Mucosa of rectum (tissue), 2 donors: ENCODE measurements at regions not wholly inside any gene's neighbourhood (a gene's known extent, or its start where the extent isn't known, plus 50 kb on each side); places are given as distances from the start of the nearest gene placed in this dataset.

Experiments used
- H3K27ac ChIP-seq, 2 donors: one replicate each; pipeline ENCODE4 v1.7.0; 2013; ENCODE audit warnings: inconsistent platforms in 2 of 2, low read depth in 2 of 2, low read length in 2 of 2
- H3K27me3 ChIP-seq, 2 donors: one replicate each; pipeline ENCODE4 v1.7.0; 2013; ENCODE audit warnings: low read length in 2 of 2; ENCODE audit not compliant: control insufficient read depth in 2 of 2, insufficient read depth in 2 of 2
- H3K36me3 ChIP-seq, 2 donors: one replicate each; pipeline ENCODE4 v1.7.0; 2013; ENCODE audit warnings: low read length in 2 of 2; ENCODE audit not compliant: control insufficient read depth in 2 of 2, insufficient read depth in 2 of 2
- H3K4me1 ChIP-seq, 2 donors: one replicate each; pipeline ENCODE4 v1.7.0; 2013; ENCODE audit warnings: low read length in 2 of 2, mild to moderate bottlenecking in 1 of 2; ENCODE audit not compliant: control insufficient read depth in 2 of 2, insufficient read depth in 2 of 2
- H3K4me3 ChIP-seq, 2 donors: one replicate each; pipeline ENCODE4 v1.7.0; 2013; ENCODE audit warnings: low read length in 2 of 2
- H3K9ac ChIP-seq, 2 donors: one replicate each; pipeline ENCODE4 v1.7.0; 2013; ENCODE audit warnings: low read length in 2 of 2, low read depth in 1 of 2, mild to moderate bottlenecking in 1 of 2
- H3K9me3 ChIP-seq, 2 donors: one replicate each; pipeline ENCODE4 v1.7.0; 2013; ENCODE audit warnings: low read length in 2 of 2; ENCODE audit not compliant: control insufficient read depth in 2 of 2
- donor health status: healthy.
- donor health status: Normal muscosa, but diverticular disease.

DNA sequence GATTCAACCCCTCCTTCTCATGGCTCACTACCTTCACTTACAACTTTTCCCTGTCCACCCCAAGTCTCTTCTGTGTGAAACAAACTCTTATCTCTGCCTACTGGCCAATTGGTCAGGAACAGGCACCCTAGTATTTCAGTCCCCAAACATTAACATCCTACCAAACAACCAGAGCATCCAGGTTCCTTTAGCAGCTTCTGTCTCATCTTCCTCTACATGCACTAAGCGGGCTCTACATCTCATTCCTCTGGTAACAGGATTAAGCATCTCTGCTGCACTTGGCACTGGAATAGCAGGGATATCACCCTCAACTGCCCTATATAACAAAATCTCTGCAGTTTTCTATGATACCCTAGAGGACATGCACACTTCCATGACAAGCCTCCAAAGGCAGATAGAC, 116.2 kb downstream of the JRKL start:
- Histone ChIP-seq H3K36me3 (no peaks in the 10 kb centered on the region), H3K9ac (no peak overlapping the region), H3K4me1 (no peaks in the 10 kb centered on the region), H3K4me3 (no peak overlapping the region), H3K27me3 (no peaks in the 10 kb centered on the region), H3K27ac (no peak overlapping the region), H3K9me3 (no peaks in the 10 kb centered on the region)

DNA sequence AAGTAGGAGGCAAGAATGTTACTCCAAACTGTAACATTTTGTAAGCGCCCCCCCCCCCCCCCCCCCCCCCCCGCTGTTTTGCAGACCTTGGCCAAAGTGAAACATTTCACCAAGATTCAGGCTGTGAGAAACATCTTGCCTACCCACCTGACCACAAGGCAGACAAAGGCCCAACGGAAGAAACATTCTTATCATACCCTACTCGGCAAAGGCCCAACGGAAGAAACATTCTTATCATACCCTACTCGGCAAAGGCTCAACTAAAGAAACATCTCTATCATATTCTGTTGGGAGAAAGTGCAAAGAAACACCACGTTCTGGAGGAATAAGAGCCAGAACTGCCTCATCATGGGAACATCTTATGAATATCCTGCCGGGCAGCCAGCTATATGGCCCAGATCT, 117.1 kb downstream of the JRKL start:
- H3K27ac ChIP-seq, result no peak overlapping the region
- no peaks in the 10 kb centered on the region for H3K36me3 ChIP-seq
- no peaks in the 10 kb centered on the region for H3K27me3 ChIP-seq
- no peak overlapping the region for H3K9ac ChIP-seq
- H3K4me3 ChIP-seq, result no peak overlapping the region
- no peaks in the 10 kb centered on the region for H3K4me1 ChIP-seq
- no peaks in the 10 kb centered on the region for H3K9me3 ChIP-seq

DNA sequence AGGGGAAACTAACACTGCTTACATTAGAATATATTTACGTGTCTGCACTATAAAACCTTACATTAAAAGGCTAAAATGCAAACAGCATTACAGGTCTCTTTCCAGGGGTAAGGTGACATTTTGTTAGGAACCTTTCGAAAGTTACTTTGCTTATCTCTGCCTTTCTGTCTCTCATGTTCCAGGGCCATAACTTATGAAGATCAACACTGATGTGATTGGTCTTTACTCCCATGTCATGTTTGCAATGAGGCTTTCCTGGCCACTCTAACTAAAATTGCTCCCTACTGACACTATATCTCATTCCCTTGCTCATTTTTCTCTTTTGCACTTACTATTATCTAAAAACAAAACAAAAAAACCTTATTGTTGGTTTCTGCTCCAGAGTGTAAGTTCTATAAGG, 119.0 kb downstream of the JRKL start:
- no peaks in the 10 kb centered on the region for H3K4me1 ChIP-seq
- H3K9ac ChIP-seq, result no peak overlapping the region
- H3K9me3 ChIP-seq, result no peaks in the 10 kb centered on the region
- H3K27me3 ChIP-seq, result no peaks in the 10 kb centered on the region
- H3K4me3 ChIP-seq, result no peak overlapping the region
- no peaks in the 10 kb centered on the region for H3K36me3 ChIP-seq
- no peak overlapping the region for H3K27ac ChIP-seq

DNA sequence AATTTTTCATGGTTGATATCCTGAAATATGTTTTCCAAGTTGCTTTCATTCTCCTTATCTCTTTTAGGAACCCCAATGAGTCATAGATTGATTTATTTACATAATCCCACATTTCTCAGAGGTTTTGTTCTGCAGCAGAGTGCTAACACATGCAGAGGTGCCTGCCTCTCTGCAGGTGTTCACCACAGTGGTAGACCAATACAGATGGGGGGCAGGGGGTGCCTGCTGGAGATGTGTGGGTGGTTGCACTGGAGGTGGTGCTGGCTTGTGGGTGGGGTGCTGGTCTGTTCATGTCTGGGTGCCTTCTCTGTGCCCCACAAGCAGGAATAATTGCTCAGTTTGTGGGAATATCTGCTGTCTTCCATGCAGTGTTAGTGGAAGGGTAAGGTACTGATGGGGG, 131.1 kb downstream of the JRKL start:
- no peak overlapping the region for H3K4me3 ChIP-seq
- no peak overlapping the region for H3K9ac ChIP-seq
- no peaks in the 10 kb centered on the region for H3K4me1 ChIP-seq
- no peak overlapping the region for H3K27ac ChIP-seq
- no peaks in the 10 kb centered on the region for H3K36me3 ChIP-seq
- H3K27me3 ChIP-seq, result no peaks in the 10 kb centered on the region
- H3K9me3 ChIP-seq, result no peaks in the 10 kb centered on the region

DNA sequence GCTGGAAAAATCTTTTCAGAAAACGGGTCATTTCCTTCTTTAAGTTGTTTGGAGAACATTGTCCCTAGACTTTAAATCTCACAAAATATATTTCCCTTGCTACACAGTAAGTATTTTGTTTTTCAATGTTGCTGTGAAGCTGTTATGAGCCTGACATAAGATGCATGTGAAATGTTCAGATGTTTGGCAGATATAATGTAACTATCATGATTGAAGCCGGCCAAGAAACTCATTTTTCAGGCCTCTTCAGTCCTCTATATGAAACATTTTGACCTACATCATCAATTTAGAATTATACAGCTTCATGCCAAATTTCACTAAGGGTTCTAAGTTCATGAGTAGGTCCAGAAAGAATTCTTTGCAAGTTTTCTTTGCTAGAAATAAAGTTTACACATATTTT, 133.8 kb downstream of the JRKL start:
- no peak overlapping the region for H3K9ac ChIP-seq
- no peak overlapping the region for H3K27ac ChIP-seq
- no peaks in the 10 kb centered on the region for H3K27me3 ChIP-seq
- no peaks in the 10 kb centered on the region for H3K9me3 ChIP-seq
- no peaks in the 10 kb centered on the region for H3K4me1 ChIP-seq
- H3K36me3 ChIP-seq, result no peaks in the 10 kb centered on the region
- H3K4me3 ChIP-seq, result no peak overlapping the region

DNA sequence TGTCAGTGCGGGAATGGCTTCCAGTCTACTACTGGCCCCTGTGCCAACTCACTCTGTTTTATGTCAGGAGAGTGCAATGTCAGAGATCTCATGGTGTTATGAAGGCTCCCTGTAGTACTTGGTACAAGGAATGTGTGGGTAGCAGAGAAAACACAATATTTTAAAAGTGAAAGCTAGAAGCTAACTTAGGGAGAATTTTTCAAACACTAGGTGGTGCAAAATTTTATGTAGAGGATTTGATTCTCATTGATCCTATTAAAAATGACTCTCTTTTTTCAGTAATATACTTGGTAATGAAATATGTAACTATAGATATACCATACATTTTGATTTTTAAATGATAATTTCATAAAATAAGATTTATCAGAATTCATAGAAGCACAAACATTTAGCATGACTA, 134.7 kb downstream of the JRKL start:
- Histone ChIP-seq H3K4me3 (no peak overlapping the region), H3K27me3 (no peaks in the 10 kb centered on the region), H3K27ac (no peak overlapping the region), H3K4me1 (no peaks in the 10 kb centered on the region), H3K9ac (no peak overlapping the region), H3K9me3 (no peaks in the 10 kb centered on the region), H3K36me3 (no peaks in the 10 kb centered on the region)

DNA sequence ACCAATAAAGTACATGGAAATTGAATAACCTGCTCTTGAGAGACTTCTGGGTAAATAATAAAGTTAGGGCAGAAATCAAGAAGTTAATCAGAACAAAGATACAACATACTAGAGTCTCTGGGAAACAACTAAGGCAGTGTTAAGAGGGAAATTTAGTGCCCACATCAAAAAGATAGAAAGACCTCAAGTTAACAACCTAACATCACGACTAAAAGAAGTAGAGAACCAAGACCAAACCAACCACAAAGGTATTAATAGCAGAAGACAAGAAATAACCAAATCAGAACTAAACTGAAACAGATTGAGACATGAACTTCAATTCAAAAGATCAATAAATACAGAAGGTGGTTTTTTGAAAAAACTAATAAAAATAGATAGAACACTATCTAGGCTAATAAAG, 140.7 kb downstream of the JRKL start:
- no peak overlapping the region for H3K27ac ChIP-seq
- H3K4me1 ChIP-seq, result no peaks in the 10 kb centered on the region
- H3K9me3 ChIP-seq, result no peaks in the 10 kb centered on the region
- H3K36me3 ChIP-seq, result no peaks in the 10 kb centered on the region
- H3K9ac ChIP-seq, result no peak overlapping the region
- no peak overlapping the region for H3K4me3 ChIP-seq
- H3K27me3 ChIP-seq, result no peaks in the 10 kb centered on the region

DNA sequence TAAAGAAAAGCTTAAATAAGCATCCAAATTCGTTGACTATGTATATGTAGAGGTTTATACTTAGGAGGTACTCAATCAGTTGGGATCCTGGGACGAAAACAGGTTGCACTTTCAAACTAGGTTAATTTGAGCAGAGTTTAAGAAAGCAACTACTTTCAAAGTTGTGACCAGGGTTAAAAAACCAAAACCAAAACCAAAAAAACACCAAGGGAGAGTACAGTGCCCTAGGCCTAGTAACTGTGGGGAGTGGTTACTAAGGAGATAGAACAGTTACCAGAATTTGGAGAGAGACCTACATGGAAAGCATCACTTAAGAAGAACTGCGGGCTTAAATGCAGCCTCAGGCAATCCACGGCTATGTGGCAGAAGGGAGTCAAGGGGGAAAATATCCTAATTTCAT, 148.3 kb downstream of the JRKL start:
- Histone ChIP-seq H3K9ac (no peak overlapping the region), H3K27ac (no peak overlapping the region), H3K36me3 (no peaks in the 10 kb centered on the region), H3K4me3 (no peak overlapping the region), H3K9me3 (no peaks in the 10 kb centered on the region), H3K4me1 (no peaks in the 10 kb centered on the region), H3K27me3 (no peaks in the 10 kb centered on the region)

DNA sequence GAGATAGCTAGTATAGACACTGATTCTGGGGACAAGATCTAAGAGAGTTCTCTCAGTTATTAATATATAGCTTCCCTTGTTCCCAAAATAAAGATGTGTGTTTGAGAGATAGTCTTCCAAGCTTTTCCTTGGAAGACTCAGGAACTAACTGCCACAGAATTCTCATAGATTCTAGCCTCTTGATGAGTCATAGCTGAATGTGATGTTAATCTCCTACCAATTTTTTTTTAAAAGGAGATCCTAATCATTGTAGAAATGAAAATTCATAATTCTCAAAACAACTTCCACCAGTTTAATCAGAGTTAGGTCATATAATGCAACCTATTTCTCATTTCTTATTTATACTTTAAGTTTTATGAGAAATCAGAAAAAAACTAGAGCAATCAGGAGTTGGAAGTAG, 148.8 kb downstream of the JRKL start:
- Histone ChIP-seq H3K4me3 (no peak overlapping the region), H3K4me1 (no peaks in the 10 kb centered on the region), H3K27ac (no peak overlapping the region), H3K9ac (no peak overlapping the region), H3K9me3 (no peaks in the 10 kb centered on the region), H3K36me3 (no peaks in the 10 kb centered on the region), H3K27me3 (no peaks in the 10 kb centered on the region)

DNA sequence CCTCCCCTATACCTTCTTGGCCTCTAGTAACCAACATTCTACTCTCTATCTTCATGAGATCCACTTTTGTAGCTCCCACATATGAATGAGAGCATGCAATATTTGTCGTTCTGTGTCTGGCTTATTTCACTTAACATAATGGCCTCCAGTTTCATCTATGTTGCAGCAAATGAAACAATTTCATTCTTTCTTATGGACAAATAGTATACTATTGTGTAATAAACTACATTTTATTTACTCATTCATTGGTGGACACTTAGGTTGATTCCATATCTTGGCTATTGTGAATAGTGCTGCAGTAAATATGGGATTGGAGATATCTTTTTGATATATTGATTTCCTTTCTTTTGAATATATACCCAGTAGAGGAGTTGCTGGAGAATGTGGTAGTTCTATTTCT, 151.1 kb downstream of the JRKL start:
- Histone ChIP-seq H3K27ac (no peak overlapping the region), H3K4me3 (no peak overlapping the region), H3K9me3 (no peaks in the 10 kb centered on the region), H3K36me3 (no peaks in the 10 kb centered on the region), H3K4me1 (no peaks in the 10 kb centered on the region), H3K27me3 (no peaks in the 10 kb centered on the region), H3K9ac (no peak overlapping the region)

DNA sequence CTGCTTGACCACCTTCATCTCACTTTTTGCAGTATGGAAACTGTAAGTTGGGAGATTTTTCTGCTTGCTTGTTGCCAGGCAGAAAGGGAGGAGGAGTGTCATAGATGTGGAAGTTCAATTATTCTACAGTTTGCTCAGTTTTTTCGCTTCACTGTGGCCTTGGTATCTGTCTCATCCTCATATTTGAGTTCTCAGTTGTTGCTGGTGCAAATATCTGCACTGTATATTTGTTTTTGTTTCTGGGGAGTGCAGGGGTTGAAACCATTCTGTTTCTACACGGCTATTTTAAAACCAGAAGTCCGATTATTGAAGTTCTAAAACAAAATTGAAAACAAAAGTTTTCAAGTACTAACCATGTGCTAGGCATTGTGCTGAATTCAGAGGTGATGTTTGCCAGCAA, 153.4 kb downstream of the JRKL start:
- H3K4me3 ChIP-seq, result no peak overlapping the region
- no peaks in the 10 kb centered on the region for H3K4me1 ChIP-seq
- no peaks in the 10 kb centered on the region for H3K9me3 ChIP-seq
- H3K9ac ChIP-seq, result no peak overlapping the region
- H3K36me3 ChIP-seq, result no peaks in the 10 kb centered on the region
- no peaks in the 10 kb centered on the region for H3K27me3 ChIP-seq
- no peak overlapping the region for H3K27ac ChIP-seq
